ENCODE measurements at regions not wholly inside any gene's neighbourhood (a gene's known extent, or its start where the extent isn't known, plus 50 kb on each side); places are given as distances from the start of the nearest gene placed in this dataset.

DNA sequence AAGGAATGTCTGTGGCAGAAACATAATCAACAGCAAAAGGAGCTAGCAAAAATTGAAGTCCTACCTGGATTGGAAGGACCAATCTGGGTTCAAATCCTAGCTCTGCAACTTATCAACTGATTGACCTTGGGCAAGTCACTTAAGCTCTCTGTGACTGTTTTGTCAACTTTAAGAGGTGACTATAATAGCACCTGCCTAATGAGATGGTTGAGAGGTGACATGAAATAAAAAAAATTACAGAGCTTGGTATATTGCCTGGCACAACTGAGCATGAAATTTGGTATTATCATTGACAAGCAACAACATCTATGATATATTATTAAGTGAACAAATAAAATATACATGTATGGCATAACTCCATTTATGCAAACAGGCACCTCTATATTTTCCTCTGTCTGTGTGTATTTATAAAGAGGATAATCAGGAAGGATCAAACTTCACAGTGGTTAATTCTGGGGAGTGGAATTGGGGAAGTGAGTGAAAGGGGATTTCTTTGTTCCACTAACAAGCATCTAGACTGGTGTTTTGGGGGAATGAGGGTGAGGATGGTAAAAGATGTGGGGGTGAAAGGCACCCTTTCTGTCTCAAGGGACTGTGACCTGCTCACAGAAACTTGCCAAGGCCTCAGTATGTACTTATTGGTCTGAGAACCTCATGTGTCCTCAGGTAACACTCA lies 132.8 kb upstream of the SERTAD2 start:
- TF ChIP-seq, protein P1, sequence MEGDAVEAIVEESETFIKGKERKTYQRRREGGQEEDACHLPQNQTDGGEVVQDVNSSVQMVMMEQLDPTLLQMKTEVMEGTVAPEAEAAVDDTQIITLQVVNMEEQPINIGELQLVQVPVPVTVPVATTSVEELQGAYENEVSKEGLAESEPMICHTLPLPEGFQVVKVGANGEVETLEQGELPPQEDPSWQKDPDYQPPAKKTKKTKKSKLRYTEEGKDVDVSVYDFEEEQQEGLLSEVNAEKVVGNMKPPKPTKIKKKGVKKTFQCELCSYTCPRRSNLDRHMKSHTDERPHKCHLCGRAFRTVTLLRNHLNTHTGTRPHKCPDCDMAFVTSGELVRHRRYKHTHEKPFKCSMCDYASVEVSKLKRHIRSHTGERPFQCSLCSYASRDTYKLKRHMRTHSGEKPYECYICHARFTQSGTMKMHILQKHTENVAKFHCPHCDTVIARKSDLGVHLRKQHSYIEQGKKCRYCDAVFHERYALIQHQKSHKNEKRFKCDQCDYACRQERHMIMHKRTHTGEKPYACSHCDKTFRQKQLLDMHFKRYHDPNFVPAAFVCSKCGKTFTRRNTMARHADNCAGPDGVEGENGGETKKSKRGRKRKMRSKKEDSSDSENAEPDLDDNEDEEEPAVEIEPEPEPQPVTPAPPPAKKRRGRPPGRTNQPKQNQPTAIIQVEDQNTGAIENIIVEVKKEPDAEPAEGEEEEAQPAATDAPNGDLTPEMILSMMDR (conservative IDR thresholded peaks at IDR 0.05 in 1 of 2, IDR thresholded peaks at IDR 0.05 in 1 of 2; ENCODE audit: low read depth in 1 of 2, low read length in 2 of 2): no peak
- TF ChIP-seq EZH2 (IDR thresholded peaks at IDR 0.05; ENCODE audit: low read length, missing control alignments): no peak

Measured in fibroblast of lung (primary cell).